AG10803 (cell line): ENCODE measurements at regions not wholly inside any gene's neighbourhood (a gene's known extent, or its start where the extent isn't known, plus 50 kb on each side); places are given as distances from the start of the nearest gene placed in this dataset.
"Not testable (repeated sequence)": the region's sequence is repeated elsewhere in the genome, so short reads cannot be mapped to it uniquely, and the experiment has no call there.

ENCODE experiments used
- DNase-seq: peaks from one replicate; pipeline ENCODE4 v3.0.0; 2010; ENCODE audit warnings: low read depth
- H3K4me3 ChIP-seq: 2 replicates; pipeline ENCODE4 v1.5.1; 2011; ENCODE audit warnings: mild to moderate bottlenecking, low read length, control low read depth
- CTCF ChIP-seq: conservative IDR thresholded peaks from 2 replicates; pipeline ENCODE4 v1.5.1; 2011; ENCODE audit warnings: mild to moderate bottlenecking, low read length, control low read depth, inconsistent platforms

GRCh38 chr13:85142351-85142927 lies 656.8 kb downstream of the SLITRK6 start:
- no peak for DNase-seq
- no peak overlapping the region for H3K4me3 ChIP-seq
- TF ChIP-seq CTCF, result no peak

- no peak overlapping the region for H3K4me3 ChIP-seq
- TF ChIP-seq CTCF, result no peak
- DNase-seq, result no peak
Observed at GRCh38 chr13:85141401-85141800, 657.8 kb downstream of the SLITRK6 start.

GRCh38 chr13:85140192-85140591 lies 659.0 kb downstream of the SLITRK6 start:
- no peak for DNase-seq
- no peak overlapping the region for H3K4me3 ChIP-seq
- no peak for TF ChIP-seq CTCF

- no peak overlapping the region for H3K4me3 ChIP-seq
- no peak for DNase-seq
- no peak for TF ChIP-seq CTCF
Observed at GRCh38 chr13:85137516-85137915, 661.7 kb downstream of the SLITRK6 start.

- no peak overlapping the region for H3K4me3 ChIP-seq
- no peak for TF ChIP-seq CTCF
- DNase-seq, result no peak
Observed at GRCh38 chr13:85132986-85133385, 666.2 kb downstream of the SLITRK6 start.

GRCh38 chr13:85123501-85123900 lies 675.7 kb downstream of the SLITRK6 start:
- not testable (repeated sequence) for DNase-seq, H3K4me3 ChIP-seq

- TF ChIP-seq CTCF, result no peak
- H3K4me3 ChIP-seq, result no peak overlapping the region
- no peak for DNase-seq
Observed at GRCh38 chr13:85108356-85108755, 690.9 kb downstream of the SLITRK6 start.

GRCh38 chr13:85099245-85099644 lies 700.0 kb downstream of the SLITRK6 start:
- DNase-seq, result no peak
- no peak overlapping the region for H3K4me3 ChIP-seq
- no peak for TF ChIP-seq CTCF
